HCT116 (cell line): ENCODE measurements at regions not wholly inside any gene's neighbourhood (a gene's known extent, or its start where the extent isn't known, plus 50 kb on each side); places are given as distances from the start of the nearest gene placed in this dataset.
A peak's percentile ranks its signal among the peaks of the same experiment; 100 is the strongest.
"Not testable (repeated sequence)": the region's sequence is repeated elsewhere in the genome, so short reads cannot be mapped to it uniquely, and the experiment has no call there.

Experiments used
- ATAC-seq: fragments of 200-7000 bp; cut with Tn5 transposase; 2 replicates; pipeline ENCODE4 v1.9.1; 2020; ENCODE audit warnings: mild to moderate bottlenecking, moderate library complexity
- BruUV-seq: library from RNA; stranded (reverse); fragments of 400-500 nt; replicated peaks from 2 replicates; lab custom pipeline; 2021; lab: Mats Ljungman, UMichigan
- CTCF ChIA-PET: fragments of 300-600 bp; sonication (Branson Sonifier 250); formaldehyde crosslinking; loops from one replicate; lab custom pipeline; 2021; ENCODE audit warnings: antibody characterized with exemption; lab: Charles Lee
- POLR2A ChIA-PET: fragments of 300-600, 350-600 bp; sonication (Branson Sonifier 250); formaldehyde crosslinking; loops from one replicate; lab custom pipeline; 2021; ENCODE audit warnings: antibody characterized with exemption; lab: Charles Lee
- RAD21 ChIA-PET, 2 experiments: fragments of 300-600 bp; sonication (Branson Sonifier 250); formaldehyde crosslinking; loops; one replicate each; lab custom pipeline; 2023; ENCODE audit warnings: low total read pairs in 2 of 2; ENCODE audit not compliant: uncharacterized antibody in 2 of 2, unreplicated experiment in 2 of 2, low non-redundant PET in 1 of 2; lab: Charles Lee
- DNase-seq: peaks from one replicate; pipeline ENCODE4 v3.0.0-alpha.2; 2010; ENCODE audit warnings: low read depth, low spot score
- H2AFZ ChIP-seq: fragments of 200-600 bp; shearing (Covaris generic), sonication (generic); 2 replicates; pipeline ENCODE4 v1.6.1; 2017; ENCODE audit warnings: low read depth, mixed run types, mixed read lengths, antibody characterized with exemption, low read length; ENCODE audit not compliant: poor library complexity, severe bottlenecking
- H3K27ac ChIP-seq: 2 replicates; pipeline ENCODE4 v1.5.1; 2012; ENCODE audit warnings: low read depth, low read length
- H3K27me3 ChIP-seq: fragments of 200-600 bp; sonication (generic); 2 replicates; pipeline ENCODE4 v1.6.1; 2016; ENCODE audit warnings: mixed run types, low read length, mixed read lengths; ENCODE audit not compliant: insufficient read depth
- H3K36me3 ChIP-seq, 2 experiments: fragments of 200-500 bp in 1 of 2; fragments of 200-600 bp in 1 of 2; sonication (Bioruptor generic) in 1 of 2; sonication (generic) in 1 of 2; 2 replicates each; pipeline versions ENCODE4 v1.5.1 to v1.6.1; 2014 to 2016; ENCODE audit warnings: low read length in 2 of 2, inconsistent platforms in 1 of 2, mixed read lengths in 1 of 2, mixed run types in 1 of 2; ENCODE audit not compliant: insufficient read depth in 2 of 2, control insufficient read depth in 1 of 2
- H3K4me1 ChIP-seq, 2 experiments: fragments of 200-600 bp in 1 of 2; sonication (generic) in 1 of 2; 2 replicates each; pipeline versions ENCODE4 v1.5.1 to v1.6.1; 2012 to 2017; ENCODE audit warnings: low read length in 2 of 2, inconsistent platforms in 1 of 2, mild to moderate bottlenecking in 1 of 2, mixed read lengths in 1 of 2, mixed run types in 1 of 2, moderate library complexity in 1 of 2; ENCODE audit not compliant: insufficient read depth in 2 of 2, control insufficient read depth in 1 of 2
- H3K4me2 ChIP-seq: fragments of 200-600 bp; sonication (generic); 2 replicates; pipeline ENCODE4 v1.6.1; 2017; ENCODE audit warnings: mixed run types, low read length, mixed read lengths
- H3K4me3 ChIP-seq, 2 experiments: fragments of 200-600 bp in 1 of 2; sonication (generic) in 1 of 2; replicated peaks in 1 of 2; 2 replicates each; pipeline ENCODE4 v1.5.1; 2011 to 2016; ENCODE audit warnings: low read length in 2 of 2, control low read depth in 1 of 2, low read depth in 1 of 2, mild to moderate bottlenecking in 1 of 2, mixed read lengths in 1 of 2, mixed run types in 1 of 2
- H3K79me2 ChIP-seq: fragments of 200-600 bp; sonication (generic); 2 replicates; pipeline ENCODE4 v1.6.1; 2017; ENCODE audit warnings: mild to moderate bottlenecking, mixed run types, low read length, moderate library complexity, mixed read lengths; ENCODE audit not compliant: insufficient read depth
- H3K9ac ChIP-seq: fragments of 200-600 bp; sonication (generic); 2 replicates; pipeline ENCODE4 v1.6.1; 2016; ENCODE audit warnings: low read length, mixed read lengths
- H3K9me2 ChIP-seq: fragments of 200-600 bp; sonication (generic), shearing (Covaris generic); 2 replicates; pipeline ENCODE4 v1.6.1; 2017; ENCODE audit warnings: mixed run types, mild to moderate bottlenecking, moderate library complexity; ENCODE audit not compliant: insufficient read depth
- H3K9me3 ChIP-seq, 2 experiments: fragments of 200-500 bp in 1 of 2; fragments of 200-600 bp in 1 of 2; sonication (Bioruptor generic) in 1 of 2; sonication (generic) in 1 of 2; 2 replicates each; pipeline ENCODE4 v1.6.1; 2014 to 2017; ENCODE audit warnings: low read length in 2 of 2, mixed read lengths in 2 of 2, inconsistent platforms in 1 of 2, low read depth in 1 of 2, mild to moderate bottlenecking in 1 of 2, mixed run types in 1 of 2, moderate library complexity in 1 of 2; ENCODE audit not compliant: control insufficient read depth in 1 of 2, insufficient read depth in 1 of 2
- H4K20me1 ChIP-seq: fragments of 200-600 bp; sonication (generic), shearing (Covaris generic); 2 replicates; pipeline ENCODE4 v1.6.1; 2017; ENCODE audit warnings: mixed run types, mild to moderate bottlenecking, moderate library complexity; ENCODE audit not compliant: insufficient read depth
- CBX3 ChIP-seq: IDR thresholded peaks from 2 replicates; pipeline ENCODE4 v1.6.1; 2012; ENCODE audit warnings: low read depth
- FOSL1 ChIP-seq: IDR thresholded peaks from 2 replicates; pipeline ENCODE4 v1.6.1; 2012; ENCODE audit warnings: low read depth
- MAX ChIP-seq: IDR thresholded peaks from 2 replicates; pipeline ENCODE4 v1.6.1; 2012
- POLR2A ChIP-seq: IDR thresholded peaks from 2 replicates; pipeline ENCODE4 v1.7.0; 2011; ENCODE audit warnings: borderline replicate concordance; ENCODE audit not compliant: insufficient read depth, insufficient read length; ENCODE audit errors: extremely low read depth
- REST ChIP-seq: IDR thresholded peaks from 2 replicates; pipeline ENCODE4 v1.6.1; 2012; ENCODE audit warnings: low read depth
- SIN3A ChIP-seq: IDR thresholded peaks from 2 replicates; pipeline ENCODE4 v1.6.1; 2012; ENCODE audit warnings: low read depth
- SP1 ChIP-seq: IDR thresholded peaks from 2 replicates; pipeline ENCODE4 v1.6.1; 2012; ENCODE audit warnings: low read depth
- TCF7L2 ChIP-seq: IDR thresholded peaks from 2 replicates; pipeline ENCODE4 v1.7.0; 2011; ENCODE audit warnings: borderline replicate concordance, inconsistent platforms; ENCODE audit not compliant: insufficient read depth, insufficient read length; ENCODE audit errors: extremely low read depth
- intact Hi-C: fragments of 100-400 bp; cut with micrococcal nuclease; formaldehyde crosslinking; loops from 2 replicates; pipeline ENCODE4 v1.10.0; 2022

- H3K9me3 ChIP-seq, POLR2A ChIA-PET, H3K36me3 ChIP-seq, H3K4me2 ChIP-seq, RAD21 ChIA-PET, H2AFZ ChIP-seq, H3K4me1 ChIP-seq, DNase-seq, BruUV-seq, H3K9me2 ChIP-seq, H3K79me2 ChIP-seq, H3K4me3 ChIP-seq, H3K27ac ChIP-seq, intact Hi-C loops, H4K20me1 ChIP-seq, H3K9ac ChIP-seq, ATAC-seq, CTCF ChIA-PET: not testable (repeated sequence)
- H3K27me3 ChIP-seq = peaks cover 24% of the 10 kb centered on the region
These were observed 101.3 kb downstream of the HNRNPD start for GRCh38 chr4:82272523-82272922.

- H3K4me3 ChIP-seq, H3K4me2 ChIP-seq, H3K36me3 ChIP-seq, DNase-seq, H3K9me3 ChIP-seq, H3K4me1 ChIP-seq, POLR2A ChIA-PET, H3K9me2 ChIP-seq, intact Hi-C loops, H3K9ac ChIP-seq, BruUV-seq, H3K79me2 ChIP-seq, RAD21 ChIA-PET, H2AFZ ChIP-seq, H4K20me1 ChIP-seq, ATAC-seq, H3K27ac ChIP-seq: not testable (repeated sequence)
- H3K27me3 ChIP-seq = peaks cover 24% of the 10 kb centered on the region
- CTCF ChIA-PET = interaction anchor here (2.1 kb wide), 1 partner anchor 13 kb away, joined by 11 read pairs; no protein-coding TSS in a partner anchor
These were observed 101.8 kb downstream of the HNRNPD start for GRCh38 chr4:82271915-82272480.

GRCh38 chr4:82268826-82269193 lies 105.0 kb downstream of the HNRNPD start:
- ChIA-PET CTCF (interaction anchor here (0.9 to 2.1 kb wide), 8 partner anchors 13 to 801 kb away, joined by 3 to 14 read pairs (median 4); no protein-coding TSS in a partner anchor), RAD21 (no interaction called here), POLR2A (no interaction called here)
- no peak overlapping the region for H3K9ac ChIP-seq
- no peak overlapping the region for H3K4me3 ChIP-seq
- no peaks in the 10 kb centered on the region for H4K20me1 ChIP-seq
- H3K27ac ChIP-seq = no peak overlapping the region
- no peak overlapping the region for H2AFZ ChIP-seq
- intact Hi-C loops = loop anchor here (1.0 to 10.0 kb wide), 3 partner anchors 354 to 864 kb away; no protein-coding TSS in a partner anchor
- H3K9me3 ChIP-seq = no peaks in the 10 kb centered on the region
- no peak overlapping the region for H3K4me2 ChIP-seq
- DNase-seq (no peak), ATAC-seq (peak; percentile 34; the same call in 1 of the 2 replicates)
- BruUV-seq = no TSS peak
- H3K36me3 ChIP-seq = no peaks in the 10 kb centered on the region
- H3K9me2 ChIP-seq = no peaks in the 10 kb centered on the region
- H3K79me2 ChIP-seq = no peaks in the 10 kb centered on the region
- no peaks in the 10 kb centered on the region for H3K4me1 ChIP-seq
- peaks cover 25% of the 10 kb centered on the region for H3K27me3 ChIP-seq
- TF ChIP-seq CBX3 (no peak), SIN3A (no peak), SP1 (no peak), REST (no peak), MAX (no peak), FOSL1 (no peak), TCF7L2 (no peak), POLR2A (no peak)
